GM23338 (cell line): ENCODE measurements at regions not wholly inside any gene's neighbourhood (a gene's known extent, or its start where the extent isn't known, plus 50 kb on each side); places are given as distances from the start of the nearest gene placed in this dataset.

Experiments
- ATAC-seq: fragments of 200-7000 bp; cut with Tn5 transposase; 3 replicates; pipeline ENCODE4 v1.9.1; 2020
- DNase-seq: peaks from one replicate; pipeline ENCODE4 v3.0.0-alpha.2; 2015; ENCODE audit warnings: low spot score
- H2AFZ ChIP-seq: fragments of 200-600 bp; sonication (generic); 2 replicates; pipeline ENCODE4 v1.8.0; 2016; ENCODE audit warnings: antibody characterized with exemption, mild to moderate bottlenecking, moderate library complexity
- H3F3A ChIP-seq: fragments of 200-600 bp; sonication (generic); replicated peaks from 2 replicates; pipeline ENCODE4 v1.8.0; 2017; ENCODE audit warnings: antibody characterized with exemption, mixed run types, low read depth
- H3K27ac ChIP-seq: fragments of 200-600 bp; sonication (generic); 2 replicates; pipeline ENCODE4 v1.6.1; 2016; ENCODE audit warnings: low read depth
- H3K27me3 ChIP-seq: fragments of 200-600 bp; sonication (generic); 2 replicates; pipeline ENCODE4 v1.8.0; 2016; ENCODE audit warnings: mild to moderate bottlenecking, mixed run types, moderate library complexity; ENCODE audit not compliant: insufficient read depth
- H3K36me3 ChIP-seq: fragments of 200-600 bp; sonication (generic); 2 replicates; pipeline ENCODE4 v1.8.0; 2016; ENCODE audit warnings: mild to moderate bottlenecking; ENCODE audit not compliant: insufficient read depth
- H3K4me1 ChIP-seq: fragments of 200-600 bp; sonication (generic); 2 replicates; pipeline ENCODE4 v1.8.0; 2016; ENCODE audit warnings: mild to moderate bottlenecking, moderate library complexity; ENCODE audit not compliant: insufficient read depth
- H3K4me2 ChIP-seq: fragments of 200-600 bp; sonication (generic); 2 replicates; pipeline ENCODE4 v1.7.1; 2017; ENCODE audit warnings: mixed run types
- H3K4me3 ChIP-seq: fragments of 200-600 bp; sonication (generic); 2 replicates; pipeline ENCODE4 v1.6.1; 2016; ENCODE audit warnings: mixed run types
- H3K79me2 ChIP-seq: fragments of 200-600 bp; sonication (generic); replicated peaks from 2 replicates; pipeline ENCODE4 v1.8.0; 2017; ENCODE audit warnings: mild to moderate bottlenecking; ENCODE audit not compliant: insufficient read depth
- H3K9me2 ChIP-seq: fragments of 200-600 bp; sonication (generic); 2 replicates; pipeline ENCODE4 v1.8.0; 2017; ENCODE audit not compliant: insufficient read depth
- H4K20me1 ChIP-seq: fragments of 200-600 bp; sonication (generic); replicated peaks from 2 replicates; pipeline ENCODE4 v1.8.0; 2017; ENCODE audit warnings: mild to moderate bottlenecking; ENCODE audit not compliant: insufficient read depth
- H3K27ac Mint-ChIP-seq: 2 replicates; pipeline ENCODE4 v1.8.0; 2020; ENCODE audit warnings: inconsistent platforms, mild to moderate bottlenecking, moderate library complexity, mixed read lengths
- H3K27me3 Mint-ChIP-seq: 3 replicates; pipeline ENCODE4 v1.8.0; 2022; ENCODE audit warnings: low read depth, mild to moderate bottlenecking, moderate library complexity, mixed read lengths, inconsistent platforms; ENCODE audit not compliant: insufficient read depth, poor library complexity
- H3K36me3 Mint-ChIP-seq: 3 replicates; pipeline ENCODE4 v1.8.0; 2021; ENCODE audit warnings: low read depth, mild to moderate bottlenecking, inconsistent platforms, moderate library complexity, mixed read lengths
- H3K4me1 Mint-ChIP-seq: 3 replicates; pipeline ENCODE4 v1.8.0; 2020; ENCODE audit warnings: mild to moderate bottlenecking, inconsistent platforms, mixed read lengths
- H3K4me3 Mint-ChIP-seq: 3 replicates; pipeline ENCODE4 v1.8.0; 2021; ENCODE audit warnings: moderate library complexity, mild to moderate bottlenecking, inconsistent platforms, mixed read lengths
- H3K9me3 Mint-ChIP-seq: 3 replicates; pipeline ENCODE4 v1.8.0; 2020; ENCODE audit warnings: moderate library complexity, mild to moderate bottlenecking, inconsistent platforms, mixed read lengths
- CREB1 ChIP-seq: fragments of 250-450 bp; sonication (Bioruptor Pico); IDR thresholded peaks from 2 replicates; pipeline ENCODE4 v1.5.0; 2020; ENCODE audit warnings: low read depth, mild to moderate bottlenecking, moderate library complexity
- CTCF ChIP-seq, 2 experiments: fragments of 200-600 bp in 1 of 2; sonication (generic) in 1 of 2; conservative IDR thresholded peaks; 2 replicates each; pipeline versions ENCODE4 v1.5.1 to v1.6.1; 2016 to 2017; ENCODE audit warnings: antibody characterized with exemption in 2 of 2, low read depth in 2 of 2, mild to moderate bottlenecking in 2 of 2, moderate library complexity in 1 of 2
- EZH2 ChIP-seq: fragments of 200-600 bp; sonication (generic); IDR thresholded peaks from one replicate; pipeline ENCODE4 v1.8.0; 2017; ENCODE audit warnings: antibody characterized with exemption, mild to moderate bottlenecking, low read depth; ENCODE audit not compliant: unreplicated experiment
- EZH2phosphoT487 ChIP-seq: fragments of 200-600 bp; sonication (generic); IDR thresholded peaks from one replicate; pipeline ENCODE4 v1.8.1; 2018; ENCODE audit warnings: antibody characterized with exemption; ENCODE audit not compliant: unreplicated experiment
- JUNB ChIP-seq: IDR thresholded peaks from one replicate; pipeline ENCODE4 v1.6.1; 2016; ENCODE audit warnings: antibody characterized with exemption; ENCODE audit not compliant: unreplicated experiment
- NANOG ChIP-seq: IDR thresholded peaks from 2 replicates; pipeline ENCODE4 v1.6.1; 2016; ENCODE audit warnings: antibody characterized with exemption, borderline replicate concordance
- POLR2AphosphoS5 ChIP-seq: IDR thresholded peaks from 2 replicates; pipeline ENCODE4 v1.6.1; 2016; ENCODE audit warnings: antibody characterized with exemption, low read depth
- STAT1 ChIP-seq: IDR thresholded peaks from one replicate; pipeline ENCODE4 v1.6.1; 2016; ENCODE audit warnings: antibody characterized with exemption; ENCODE audit not compliant: unreplicated experiment
- ZNF114 ChIP-seq: fragments of 250-450 bp; sonication (Bioruptor Pico); IDR thresholded peaks from 2 replicates; pipeline ENCODE4 v1.5.0; 2020; ENCODE audit warnings: mild to moderate bottlenecking, moderate library complexity
- ZNF331 ChIP-seq: fragments of 250-450 bp; sonication (Bioruptor Pico); IDR thresholded peaks from 2 replicates; pipeline ENCODE4 v1.5.0; 2020; ENCODE audit warnings: low read depth, mild to moderate bottlenecking, moderate library complexity

GRCh38 chr3:135801018-135801417, 164.5 kb upstream of the PPP2R3A start:
- Histone ChIP-seq H3K4me1 (no peaks in the 10 kb centered on the region), H3K4me3 (no peak overlapping the region), H4K20me1 (no peaks in the 10 kb centered on the region), H2AFZ (no peak overlapping the region), H3K4me2 (no peak overlapping the region), H3K27ac (no peak overlapping the region), H3K79me2 (no peaks in the 10 kb centered on the region), H3K27me3 (no peaks in the 10 kb centered on the region), H3F3A (no peaks in the 10 kb centered on the region), H3K36me3 (no peaks in the 10 kb centered on the region), H3K9me2 (peaks cover 11% of the 10 kb centered on the region; the same call in 1 of the 2 replicates)
- ATAC-seq: no peak
- TF ChIP-seq STAT1 (no peak), ZNF331 (CRISPR knock-in tag) (no peak), NANOG (no peak), CTCF (conservative IDR thresholded peaks at IDR 0.05; ENCODE audit: low read depth in 2 of 2) (no peak), JUNB (no peak), EZH2phosphoT487 (no peak), CREB1 (CRISPR knock-in tag) (no peak), POLR2AphosphoS5 (no peak)
- Mint-ChIP-seq H3K4me3 (no peak overlapping the region), H3K9me3 (no peaks in the 10 kb centered on the region), H3K27ac (no peak overlapping the region), H3K36me3 (no peaks in the 10 kb centered on the region), H3K4me1 (peaks cover 3% of the 10 kb centered on the region), H3K27me3 (peaks cover 1% of the 10 kb centered on the region)
- DNase-seq: no peak

- Histone ChIP-seq H3K27ac (no peak overlapping the region), H3K4me1 (no peaks in the 10 kb centered on the region), H3K4me2 (no peak overlapping the region), H3K36me3 (no peaks in the 10 kb centered on the region), H4K20me1 (no peaks in the 10 kb centered on the region), H3K9me2 (0 out of 2 replicates have a peak, but pooled peaks cover under 1% of the 10 kb centered on the region), H3K4me3 (no peak overlapping the region), H3F3A (no peaks in the 10 kb centered on the region), H2AFZ (no peak overlapping the region; the same call in 1 of the 2 replicates), H3K79me2 (no peaks in the 10 kb centered on the region), H3K27me3 (no peaks in the 10 kb centered on the region)
- TF ChIP-seq NANOG (no peak), EZH2 (no peak), EZH2phosphoT487 (no peak), CTCF (conservative IDR thresholded peaks at IDR 0.05; ENCODE audit: low read depth in 2 of 2) (no peak), ZNF114 (CRISPR knock-in tag) (no peak)
- Mint-ChIP-seq H3K27me3 (peaks cover 1% of the 10 kb centered on the region), H3K36me3 (no peaks in the 10 kb centered on the region), H3K4me1 (peaks cover 3% of the 10 kb centered on the region), H3K27ac (no peak overlapping the region), H3K4me3 (no peak overlapping the region), H3K9me3 (no peaks in the 10 kb centered on the region)
- DNase-seq (no peak), ATAC-seq (no peak)
Measured at GRCh38 chr3:135802171-135802570, 163.4 kb upstream of the PPP2R3A start.
